ENCODE measurements at regions not wholly inside any gene's neighbourhood (a gene's known extent, or its start where the extent isn't known, plus 50 kb on each side); places are given as distances from the start of the nearest gene placed in this dataset.

DNA sequence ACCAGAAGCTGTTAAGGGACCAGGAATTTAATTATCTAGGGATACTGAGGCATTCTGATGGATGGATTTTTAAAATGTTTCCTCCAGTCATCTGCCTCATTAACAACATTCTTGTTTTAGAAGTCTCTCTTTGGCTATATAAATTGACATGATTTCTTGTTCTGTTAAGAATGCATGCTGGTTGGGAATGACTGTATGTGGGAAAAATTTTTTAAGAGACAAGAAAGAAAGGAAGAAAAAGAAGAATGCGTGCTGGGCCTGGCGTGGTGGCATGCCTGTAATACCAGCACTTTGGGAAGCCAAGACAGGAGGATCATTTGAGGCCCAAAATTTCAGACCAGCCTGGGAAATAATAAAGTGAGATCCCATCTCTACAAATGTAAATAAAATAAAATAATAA, 203.6 kb downstream of the GJA1 start:
- H3K4me3 ChIP-seq (ENCODE audit: low read depth in 1 of 3, low read length in 3 of 3): no peak overlapping the region

DNA sequence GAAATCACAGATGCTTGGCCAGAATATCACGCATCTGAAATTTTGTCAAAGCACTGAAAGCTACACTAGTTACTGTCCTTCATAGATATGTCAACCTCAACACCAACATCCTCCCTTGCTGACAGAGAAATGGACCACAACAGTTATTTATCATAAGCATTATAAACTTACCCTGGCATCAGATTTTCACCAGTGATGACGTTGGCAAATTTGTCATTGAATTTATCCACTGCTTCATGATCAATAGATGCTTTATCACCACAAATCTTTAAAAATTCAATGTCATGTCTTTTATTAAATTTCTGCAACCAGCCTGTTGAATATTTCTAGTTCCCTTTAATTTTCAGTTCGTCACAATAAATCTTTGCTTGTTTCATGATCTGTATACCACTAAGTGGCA, 205.7 kb downstream of the GJA1 start:
- no peaks in the 10 kb centered on the region for H3K27me3 ChIP-seq (ENCODE audit: control insufficient read depth in 4 of 4, insufficient read depth in 4 of 4, low read length in 3 of 4)
- no peaks in the 10 kb centered on the region for H3K4me1 ChIP-seq (ENCODE audit: control insufficient read depth in 4 of 4, insufficient read depth in 4 of 4, low read length in 3 of 4)
- 40% methylated on average over 3 of the region's 3 CpGs for WGBS
- no peak for DNase-seq (ENCODE audit: low spot score)
- H3K9me3 ChIP-seq (ENCODE audit: control insufficient read depth in 4 of 4, low read length in 3 of 4): no peaks in the 10 kb centered on the region
- H3K4me3 ChIP-seq (ENCODE audit: low read depth in 1 of 3, low read length in 3 of 3): no peak overlapping the region
- H3K9ac ChIP-seq (ENCODE audit: low read depth in 1 of 2, low read length in 2 of 2): no peak overlapping the region
- no peaks in the 10 kb centered on the region for H3K36me3 ChIP-seq (ENCODE audit: control insufficient read depth in 4 of 4, insufficient read depth in 3 of 4, low read depth in 1 of 4, low read length in 3 of 4)
- no peak overlapping the region for H3K27ac ChIP-seq (ENCODE audit: low read depth in 1 of 2, low read length in 2 of 2)
- no peak for TF ChIP-seq EGR1 (IDR thresholded peaks at IDR 0.05; ENCODE audit: low read depth in 2 of 2)
- no peak for TF ChIP-seq RAD21 (IDR thresholded peaks at IDR 0.05)
- TF ChIP-seq NR2F2 (IDR thresholded peaks at IDR 0.05): no peak
- no peak for TF ChIP-seq TAF1 (conservative IDR thresholded peaks at IDR 0.05)
- TF ChIP-seq, protein P1, sequence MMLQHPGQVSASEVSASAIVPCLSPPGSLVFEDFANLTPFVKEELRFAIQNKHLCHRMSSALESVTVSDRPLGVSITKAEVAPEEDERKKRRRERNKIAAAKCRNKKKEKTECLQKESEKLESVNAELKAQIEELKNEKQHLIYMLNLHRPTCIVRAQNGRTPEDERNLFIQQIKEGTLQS (IDR thresholded peaks at IDR 0.05): no peak
- no peak for TF ChIP-seq GABPA (IDR thresholded peaks at IDR 0.05 in 1 of 2, conservative IDR thresholded peaks at IDR 0.05 in 1 of 2)
- no peak for TF ChIP-seq SP1 (IDR thresholded peaks at IDR 0.05)
- no peak for TF ChIP-seq JUND (IDR thresholded peaks at IDR 0.05)
- TF ChIP-seq FOXA1 (IDR thresholded peaks at IDR 0.05): no peak
- TF ChIP-seq, protein P2, sequence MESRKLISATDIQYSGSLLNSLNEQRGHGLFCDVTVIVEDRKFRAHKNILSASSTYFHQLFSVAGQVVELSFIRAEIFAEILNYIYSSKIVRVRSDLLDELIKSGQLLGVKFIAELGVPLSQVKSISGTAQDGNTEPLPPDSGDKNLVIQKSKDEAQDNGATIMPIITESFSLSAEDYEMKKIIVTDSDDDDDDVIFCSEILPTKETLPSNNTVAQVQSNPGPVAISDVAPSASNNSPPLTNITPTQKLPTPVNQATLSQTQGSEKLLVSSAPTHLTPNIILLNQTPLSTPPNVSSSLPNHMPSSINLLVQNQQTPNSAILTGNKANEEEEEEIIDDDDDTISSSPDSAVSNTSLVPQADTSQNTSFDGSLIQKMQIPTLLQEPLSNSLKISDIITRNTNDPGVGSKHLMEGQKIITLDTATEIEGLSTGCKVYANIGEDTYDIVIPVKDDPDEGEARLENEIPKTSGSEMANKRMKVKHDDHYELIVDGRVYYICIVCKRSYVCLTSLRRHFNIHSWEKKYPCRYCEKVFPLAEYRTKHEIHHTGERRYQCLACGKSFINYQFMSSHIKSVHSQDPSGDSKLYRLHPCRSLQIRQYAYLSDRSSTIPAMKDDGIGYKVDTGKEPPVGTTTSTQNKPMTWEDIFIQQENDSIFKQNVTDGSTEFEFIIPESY (IDR thresholded peaks at IDR 0.05): no peak
- TF ChIP-seq, protein P3, sequence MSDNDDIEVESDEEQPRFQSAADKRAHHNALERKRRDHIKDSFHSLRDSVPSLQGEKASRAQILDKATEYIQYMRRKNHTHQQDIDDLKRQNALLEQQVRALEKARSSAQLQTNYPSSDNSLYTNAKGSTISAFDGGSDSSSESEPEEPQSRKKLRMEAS (IDR thresholded peaks at IDR 0.05): no peak
- TF ChIP-seq, protein P4, sequence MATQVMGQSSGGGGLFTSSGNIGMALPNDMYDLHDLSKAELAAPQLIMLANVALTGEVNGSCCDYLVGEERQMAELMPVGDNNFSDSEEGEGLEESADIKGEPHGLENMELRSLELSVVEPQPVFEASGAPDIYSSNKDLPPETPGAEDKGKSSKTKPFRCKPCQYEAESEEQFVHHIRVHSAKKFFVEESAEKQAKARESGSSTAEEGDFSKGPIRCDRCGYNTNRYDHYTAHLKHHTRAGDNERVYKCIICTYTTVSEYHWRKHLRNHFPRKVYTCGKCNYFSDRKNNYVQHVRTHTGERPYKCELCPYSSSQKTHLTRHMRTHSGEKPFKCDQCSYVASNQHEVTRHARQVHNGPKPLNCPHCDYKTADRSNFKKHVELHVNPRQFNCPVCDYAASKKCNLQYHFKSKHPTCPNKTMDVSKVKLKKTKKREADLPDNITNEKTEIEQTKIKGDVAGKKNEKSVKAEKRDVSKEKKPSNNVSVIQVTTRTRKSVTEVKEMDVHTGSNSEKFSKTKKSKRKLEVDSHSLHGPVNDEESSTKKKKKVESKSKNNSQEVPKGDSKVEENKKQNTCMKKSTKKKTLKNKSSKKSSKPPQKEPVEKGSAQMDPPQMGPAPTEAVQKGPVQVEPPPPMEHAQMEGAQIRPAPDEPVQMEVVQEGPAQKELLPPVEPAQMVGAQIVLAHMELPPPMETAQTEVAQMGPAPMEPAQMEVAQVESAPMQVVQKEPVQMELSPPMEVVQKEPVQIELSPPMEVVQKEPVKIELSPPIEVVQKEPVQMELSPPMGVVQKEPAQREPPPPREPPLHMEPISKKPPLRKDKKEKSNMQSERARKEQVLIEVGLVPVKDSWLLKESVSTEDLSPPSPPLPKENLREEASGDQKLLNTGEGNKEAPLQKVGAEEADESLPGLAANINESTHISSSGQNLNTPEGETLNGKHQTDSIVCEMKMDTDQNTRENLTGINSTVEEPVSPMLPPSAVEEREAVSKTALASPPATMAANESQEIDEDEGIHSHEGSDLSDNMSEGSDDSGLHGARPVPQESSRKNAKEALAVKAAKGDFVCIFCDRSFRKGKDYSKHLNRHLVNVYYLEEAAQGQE (IDR thresholded peaks at IDR 0.05): no peak

More for the DNA sequence above, 203.6 kb downstream of the GJA1 start:
- DNase-seq (ENCODE audit: low spot score): no peak
- WGBS: 81% methylated on average over 2 of the region's 2 CpGs
- H3K4me1 ChIP-seq (ENCODE audit: control insufficient read depth in 4 of 4, insufficient read depth in 4 of 4, low read length in 3 of 4): no peaks in the 10 kb centered on the region
- no peaks in the 10 kb centered on the region for H3K36me3 ChIP-seq (ENCODE audit: control insufficient read depth in 4 of 4, insufficient read depth in 3 of 4, low read depth in 1 of 4, low read length in 3 of 4)
- H3K9me3 ChIP-seq (ENCODE audit: control insufficient read depth in 4 of 4, low read length in 3 of 4): no peaks in the 10 kb centered on the region
- no peak overlapping the region for H3K9ac ChIP-seq (ENCODE audit: low read depth in 1 of 2, low read length in 2 of 2)
- TF ChIP-seq RXRA (IDR thresholded peaks at IDR 0.05) (no peak), HNF4A (conservative IDR thresholded peaks at IDR 0.05) (no peak), FOXA2 (IDR thresholded peaks at IDR 0.05) (no peak), YY1 (IDR thresholded peaks at IDR 0.05) (no peak), GABPA (IDR thresholded peaks at IDR 0.05 in 1 of 2, conservative IDR thresholded peaks at IDR 0.05 in 1 of 2) (no peak), EGR1 (IDR thresholded peaks at IDR 0.05; ENCODE audit: low read depth in 2 of 2) (no peak), SP1 (IDR thresholded peaks at IDR 0.05) (no peak), RAD21 (IDR thresholded peaks at IDR 0.05) (no peak), HNF4G (IDR thresholded peaks at IDR 0.05) (no peak), FOXA1 (IDR thresholded peaks at IDR 0.05) (no peak)
- TF ChIP-seq, protein P1 (IDR thresholded peaks at IDR 0.05): no peak
- TF ChIP-seq, protein P4 (IDR thresholded peaks at IDR 0.05): no peak
- TF ChIP-seq, protein P5, sequence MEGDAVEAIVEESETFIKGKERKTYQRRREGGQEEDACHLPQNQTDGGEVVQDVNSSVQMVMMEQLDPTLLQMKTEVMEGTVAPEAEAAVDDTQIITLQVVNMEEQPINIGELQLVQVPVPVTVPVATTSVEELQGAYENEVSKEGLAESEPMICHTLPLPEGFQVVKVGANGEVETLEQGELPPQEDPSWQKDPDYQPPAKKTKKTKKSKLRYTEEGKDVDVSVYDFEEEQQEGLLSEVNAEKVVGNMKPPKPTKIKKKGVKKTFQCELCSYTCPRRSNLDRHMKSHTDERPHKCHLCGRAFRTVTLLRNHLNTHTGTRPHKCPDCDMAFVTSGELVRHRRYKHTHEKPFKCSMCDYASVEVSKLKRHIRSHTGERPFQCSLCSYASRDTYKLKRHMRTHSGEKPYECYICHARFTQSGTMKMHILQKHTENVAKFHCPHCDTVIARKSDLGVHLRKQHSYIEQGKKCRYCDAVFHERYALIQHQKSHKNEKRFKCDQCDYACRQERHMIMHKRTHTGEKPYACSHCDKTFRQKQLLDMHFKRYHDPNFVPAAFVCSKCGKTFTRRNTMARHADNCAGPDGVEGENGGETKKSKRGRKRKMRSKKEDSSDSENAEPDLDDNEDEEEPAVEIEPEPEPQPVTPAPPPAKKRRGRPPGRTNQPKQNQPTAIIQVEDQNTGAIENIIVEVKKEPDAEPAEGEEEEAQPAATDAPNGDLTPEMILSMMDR (IDR thresholded peaks at IDR 0.05; ENCODE audit: low read depth, low read length, missing input control): no peak
- TF ChIP-seq, protein P3 (IDR thresholded peaks at IDR 0.05): no peak
- no peak overlapping the region for H3K27ac ChIP-seq (ENCODE audit: low read depth in 1 of 2, low read length in 2 of 2)
- no peaks in the 10 kb centered on the region for H3K27me3 ChIP-seq (ENCODE audit: control insufficient read depth in 4 of 4, insufficient read depth in 4 of 4, low read length in 3 of 4)

Measured in liver (tissue), 8 donors.